Lower leg skin (tissue), 3 donors: ENCODE measurements at regions not wholly inside any gene's neighbourhood (a gene's known extent, or its start where the extent isn't known, plus 50 kb on each side); places are given as distances from the start of the nearest gene placed in this dataset.

Source experiments
- CTCF ChIP-seq, 3 donors: fragments of 450-650 bp; IDR thresholded peaks; one replicate each; pipeline ENCODE4 v1.5.1; 2016; ENCODE audit warnings: antibody characterized with exemption in 3 of 3, mild to moderate bottlenecking in 3 of 3, moderate library complexity in 2 of 3
- POLR2A ChIP-seq, 2 donors: fragments of 450-650 bp; IDR thresholded peaks; one replicate each; pipeline ENCODE4 v1.6.1; 2016 to 2017; ENCODE audit warnings: antibody characterized with exemption in 2 of 2, mild to moderate bottlenecking in 1 of 2, moderate library complexity in 1 of 2

- TF ChIP-seq CTCF (IDR thresholded peaks at IDR 0.05) (no peak), POLR2A (IDR thresholded peaks at IDR 0.05) (no peak)
These were observed 344.7 kb downstream of the TAF11L14 start for GRCh38 chr5:17978954-17979353.
